ENCODE measurements at regions not wholly inside any gene's neighbourhood (a gene's known extent, or its start where the extent isn't known, plus 50 kb on each side); places are given as distances from the start of the nearest gene placed in this dataset.

DNA sequence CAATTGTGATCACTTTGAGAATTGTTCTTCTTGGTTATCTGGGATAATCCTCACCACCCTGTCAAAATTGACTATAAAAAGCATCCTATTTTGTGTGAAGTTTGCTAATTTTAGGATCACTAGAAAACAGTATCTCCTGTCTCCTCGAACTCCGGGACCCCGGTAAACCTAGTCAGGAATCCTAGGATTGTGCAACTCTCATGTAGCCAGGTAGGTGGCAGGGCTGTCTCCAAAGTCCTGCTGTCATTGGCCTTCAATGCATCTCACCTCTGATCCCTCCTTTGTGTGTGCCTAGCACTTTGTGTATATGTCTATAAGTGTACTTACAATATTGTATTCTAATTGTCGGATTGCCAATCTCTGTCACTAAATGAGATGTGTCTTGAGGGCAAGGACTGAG lies 1564.8 kb downstream of the RPA4 start:
- DNase-seq (ENCODE audit: low spot score) = no peak
- intact Hi-C loops (cut with DNase I) = loop anchor here in 1 of 2 donors (10.0 kb wide), 1 partner anchor 1976 kb away; no protein-coding TSS in a partner anchor

DNA sequence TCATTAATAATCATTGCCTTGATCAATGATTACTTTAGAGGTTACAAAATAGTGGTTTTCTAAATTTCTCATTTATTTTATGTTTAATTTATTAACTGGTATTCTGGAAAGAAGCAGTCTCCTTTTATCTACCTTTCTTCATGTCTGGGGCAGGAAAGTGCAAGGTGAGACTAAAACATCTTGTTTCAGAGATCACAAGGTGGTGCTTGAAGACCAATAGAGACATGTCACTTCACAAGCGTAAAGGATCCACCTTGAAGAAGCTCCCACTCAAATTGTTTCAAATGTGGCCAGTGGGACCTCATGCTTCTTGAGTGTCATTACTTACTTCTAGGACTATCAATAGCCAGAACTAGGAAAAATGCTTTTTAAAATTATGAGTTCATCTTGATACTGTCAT lies 1568.7 kb downstream of the RPA4 start:
- intact Hi-C loops (cut with DNase I) = no loop called here

DNA sequence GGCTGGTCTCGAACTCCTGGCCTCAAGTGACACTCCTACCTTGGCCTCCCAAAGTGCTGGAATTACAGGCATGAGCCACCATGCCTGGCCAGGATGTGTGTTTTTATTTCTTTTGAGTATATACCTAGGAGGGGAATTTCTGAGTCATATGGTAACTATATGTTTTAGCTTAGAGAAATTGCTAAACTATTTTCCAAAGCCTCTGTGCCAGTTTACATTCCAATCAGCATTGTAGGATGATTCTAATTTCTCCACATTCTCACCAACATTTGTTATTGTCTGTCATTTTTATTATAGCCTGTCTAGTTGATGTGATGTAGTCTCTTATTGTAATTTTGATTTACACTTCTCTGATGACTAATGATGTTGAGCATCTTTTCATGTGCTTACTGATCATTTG lies 1576.0 kb downstream of the RPA4 start:
- no peak for DNase-seq (ENCODE audit: low spot score)
- intact Hi-C loops (cut with DNase I) = no loop called here

More for the DNA sequence above, 1568.7 kb downstream of the RPA4 start:
- DNase-seq (ENCODE audit: low spot score) = no peak

GRCh38 chrX:98480606-98481005 lies 1596.9 kb downstream of the RPA4 start:
- intact Hi-C loops (cut with DNase I) = no loop called here
- DNase-seq (ENCODE audit: low spot score) = no peak

DNA sequence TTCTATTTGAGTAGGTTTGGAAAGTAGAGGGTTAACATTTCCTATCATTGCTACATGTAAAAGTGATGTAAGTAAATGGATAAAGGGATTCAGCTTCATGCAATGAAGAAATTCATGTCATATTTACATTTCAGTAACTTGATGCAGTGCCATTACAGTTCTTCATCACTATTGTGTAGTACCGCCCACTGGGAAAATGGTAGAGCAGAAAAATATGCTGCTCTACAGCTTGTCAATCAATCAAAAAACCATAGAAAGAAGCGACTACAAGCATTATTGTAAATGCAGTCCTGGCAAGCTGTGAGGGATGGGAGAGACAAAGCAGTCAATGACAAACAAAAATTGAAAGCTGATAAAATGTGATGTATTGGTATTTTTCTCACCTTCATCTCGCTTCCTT lies 1597.9 kb downstream of the RPA4 start:
- DNase-seq (ENCODE audit: low spot score) = no peak
- intact Hi-C loops (cut with DNase I) = no loop called here

GRCh38 chrX:98490670-98491069 lies 1607.0 kb downstream of the RPA4 start:
- intact Hi-C loops (cut with DNase I) = no loop called here
- DNase-seq (ENCODE audit: low spot score) = no peak

GRCh38 chrX:98501426-98501825 lies 1617.7 kb downstream of the RPA4 start:
- intact Hi-C loops (cut with DNase I) = no loop called here
- no peak for DNase-seq (ENCODE audit: low spot score)

DNA sequence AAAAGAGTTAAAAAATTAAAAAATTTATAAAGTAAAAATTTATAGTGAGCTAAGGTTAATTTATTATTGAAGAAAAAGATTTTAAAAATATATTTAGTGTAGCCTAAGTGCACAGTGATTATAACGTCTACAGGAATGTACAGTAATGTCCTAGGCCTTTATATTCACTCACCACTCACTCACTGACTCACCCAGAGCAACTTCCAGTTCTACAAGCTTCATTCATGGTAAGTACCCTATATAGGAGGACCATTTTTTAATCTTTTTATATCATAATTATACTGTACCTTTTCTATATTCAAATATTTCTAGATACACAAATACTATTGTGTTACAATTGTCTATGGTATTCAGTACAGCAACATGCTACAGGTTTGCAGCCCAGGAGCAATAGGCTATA lies 1623.2 kb downstream of the RPA4 start:
- no peak for DNase-seq (ENCODE audit: low spot score)
- intact Hi-C loops (cut with DNase I) = no loop called here

DNA sequence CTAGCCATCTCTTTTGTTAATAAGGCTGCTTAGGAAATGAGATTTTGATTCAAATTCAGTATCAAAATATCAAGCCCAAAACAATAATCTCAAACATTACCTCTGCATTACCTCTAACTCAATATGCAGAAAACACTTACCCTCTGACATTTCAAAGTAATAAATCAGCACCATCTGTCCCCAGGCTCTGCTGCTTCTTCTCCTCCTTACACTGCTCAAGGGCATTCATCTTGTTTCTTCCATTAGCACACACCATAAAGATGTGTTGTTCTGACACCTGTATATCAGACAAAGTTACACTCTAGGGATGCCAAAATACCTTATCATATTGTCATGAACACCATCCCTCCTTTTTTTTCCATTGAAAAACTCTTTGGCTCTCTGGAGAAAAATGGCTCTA lies 1630.3 kb downstream of the RPA4 start:
- no peak for DNase-seq (ENCODE audit: low spot score)
- intact Hi-C loops (cut with DNase I) = no loop called here

- intact Hi-C loops (cut with DNase I) = no loop called here
- DNase-seq (ENCODE audit: low spot score) = no peak
Measured at GRCh38 chrX:98516120-98516519, 1632.4 kb downstream of the RPA4 start.

DNA sequence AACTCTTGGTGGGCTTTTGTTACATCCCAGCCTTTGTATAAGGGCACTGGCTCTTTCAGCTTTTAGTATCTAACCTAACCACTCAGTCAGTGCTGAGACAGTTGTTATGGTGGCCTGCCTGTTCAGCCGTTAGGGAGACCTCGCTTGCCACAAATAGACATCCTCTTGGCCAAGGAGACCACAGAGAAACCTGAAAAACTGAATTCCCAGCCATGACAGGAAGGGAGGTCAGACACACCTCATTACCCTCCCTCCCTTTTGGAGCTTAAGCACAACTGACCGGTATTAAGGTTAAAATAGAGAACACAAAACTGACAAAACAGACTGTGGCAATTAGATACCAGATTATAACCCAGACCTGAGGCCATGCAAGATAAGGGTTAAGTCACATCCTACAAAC lies 1639.3 kb downstream of the RPA4 start:
- DNase-seq (ENCODE audit: low spot score) = no peak
- intact Hi-C loops (cut with DNase I) = no loop called here

DNA sequence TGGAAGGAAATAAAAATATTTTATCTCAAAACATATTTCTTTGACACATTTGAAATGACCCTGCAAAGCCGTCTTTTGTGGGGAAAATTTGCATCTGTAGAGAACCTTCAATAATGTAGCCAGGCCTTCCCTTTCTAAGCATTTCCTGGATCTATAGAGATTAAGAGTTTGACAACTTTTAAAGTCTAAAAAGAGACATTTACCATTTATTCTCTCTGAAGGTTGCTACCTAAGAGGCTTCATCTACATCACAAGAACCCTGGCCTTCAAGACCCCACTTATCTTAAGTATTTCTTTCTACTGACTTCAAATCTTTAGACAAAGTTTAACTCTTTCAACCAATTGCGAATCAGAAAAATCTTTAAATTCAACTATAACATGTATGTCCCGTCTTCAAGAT lies 1639.8 kb downstream of the RPA4 start:
- intact Hi-C loops (cut with DNase I) = no loop called here
- DNase-seq (ENCODE audit: low spot score) = no peak

DNA sequence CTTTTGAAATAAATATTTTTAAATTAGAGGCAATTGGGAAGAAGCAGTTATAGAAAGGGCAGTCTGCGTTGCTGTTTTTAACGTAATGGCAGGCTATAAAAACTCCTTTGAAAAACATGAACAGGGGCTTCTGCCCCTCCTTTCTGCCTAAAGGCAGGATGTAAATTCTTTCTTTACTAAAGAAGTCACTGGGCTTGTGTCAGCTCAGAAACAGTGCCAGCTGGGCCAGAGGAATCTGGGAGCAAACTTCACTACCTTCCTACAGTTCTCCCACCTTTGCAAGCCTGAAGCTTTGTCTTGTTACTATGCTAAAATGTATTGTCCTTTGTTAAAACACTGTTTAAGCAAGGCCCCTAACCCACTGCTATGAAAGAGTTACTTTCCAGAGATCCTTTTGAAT lies 1664.8 kb downstream of the RPA4 start:
- intact Hi-C loops (cut with DNase I) = no loop called here
- no peak for DNase-seq (ENCODE audit: low spot score)

- intact Hi-C loops (cut with DNase I) = no loop called here
- DNase-seq (ENCODE audit: low spot score) = no peak
Measured at GRCh38 chrX:98568795-98569194, 1685.1 kb downstream of the RPA4 start.

DNA sequence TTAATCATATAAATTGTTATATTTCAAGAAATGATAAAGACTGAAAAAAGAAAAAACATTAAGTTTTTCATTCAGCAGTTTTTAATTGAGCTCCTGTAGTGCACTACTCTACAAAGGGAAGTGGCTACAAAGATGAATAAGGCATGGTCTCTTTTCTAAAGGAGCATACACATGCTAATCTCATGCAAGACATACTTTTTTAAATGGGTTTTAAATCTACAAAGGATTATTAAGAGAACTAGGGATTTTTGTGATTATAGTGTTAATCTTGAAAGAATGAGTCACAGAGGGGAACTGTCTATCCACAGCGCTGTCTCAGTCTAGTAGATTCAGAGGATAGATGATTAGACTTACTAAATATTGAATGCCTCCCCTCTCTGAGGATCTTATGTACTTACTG lies 1722.2 kb downstream of the RPA4 start:
- no peak for DNase-seq (ENCODE audit: low spot score)
- intact Hi-C loops (cut with DNase I) = no loop called here

GRCh38 chrX:98607739-98608138 lies 1724.0 kb downstream of the RPA4 start:
- DNase-seq (ENCODE audit: low spot score) = no peak
- intact Hi-C loops (cut with DNase I) = no loop called here

DNA sequence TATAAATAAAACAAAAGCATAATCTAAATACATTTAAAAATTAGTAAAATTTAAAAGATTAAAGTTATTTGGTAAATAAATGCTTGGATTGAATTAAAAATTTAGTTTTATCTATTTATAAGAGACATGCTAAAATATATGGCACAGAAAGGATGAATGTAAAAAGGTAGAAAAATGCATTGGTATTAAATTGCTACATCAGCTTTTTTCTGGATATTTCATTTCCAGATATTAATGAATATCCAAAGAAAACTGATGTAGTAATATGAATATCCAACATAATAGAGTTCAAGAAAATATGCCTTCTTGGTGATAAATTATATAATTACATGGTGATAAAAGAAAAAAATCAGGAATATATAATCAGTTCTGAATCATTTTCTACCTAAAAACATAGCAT lies 1743.9 kb downstream of the RPA4 start:
- no peak for DNase-seq (ENCODE audit: low spot score)
- intact Hi-C loops (cut with DNase I) = no loop called here

DNA sequence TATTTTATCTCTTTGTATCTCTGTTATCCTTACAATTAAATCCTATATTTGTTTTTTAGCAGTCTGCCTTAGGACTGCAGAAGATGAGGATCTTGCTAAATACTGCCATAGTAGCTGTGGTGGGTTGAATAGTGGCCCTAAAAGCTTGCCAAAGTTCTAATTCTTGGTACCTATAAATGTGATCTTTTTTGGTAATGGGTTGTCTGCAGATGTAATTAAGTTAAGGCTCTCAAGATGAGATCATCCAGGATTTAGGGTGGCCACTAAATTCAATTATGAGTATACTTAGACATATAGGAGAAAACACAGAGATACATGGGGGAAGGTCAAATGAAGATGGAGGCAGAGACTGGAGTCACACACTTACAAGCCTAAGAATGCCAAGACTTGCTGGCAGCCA lies 1753.7 kb downstream of the RPA4 start:
- DNase-seq (ENCODE audit: low spot score) = no peak

GRCh38 chrX:98646351-98646750 lies 1762.6 kb downstream of the RPA4 start:
- DNase-seq (ENCODE audit: low spot score) = no peak
- intact Hi-C loops (cut with DNase I) = no loop called here

More for the DNA sequence above, 1753.7 kb downstream of the RPA4 start:
- intact Hi-C loops (cut with DNase I) = no loop called here

GRCh38 chrX:98654565-98654964 lies 1755.5 kb downstream of the PCDH19 start:
- intact Hi-C loops (cut with DNase I) = no loop called here
- no peak for DNase-seq (ENCODE audit: low spot score)

All from posterior vena cava (tissue), 2 donors.